ENCODE measurements at regions not wholly inside any gene's neighbourhood (a gene's known extent, or its start where the extent isn't known, plus 50 kb on each side); places are given as distances from the start of the nearest gene placed in this dataset.

GRCh38 chr5:56356836-56357160 is 123.7 kb upstream of the ANKRD55 start:
- Mint-ChIP-seq H3K27me3 (ENCODE audit: unreplicated experiment) (no peaks in the 10 kb centered on the region), H3K27ac (ENCODE audit: unreplicated experiment) (no peak overlapping the region), H3K4me1 (ENCODE audit: low read depth, unreplicated experiment) (no peaks in the 10 kb centered on the region), H3K36me3 (ENCODE audit: unreplicated experiment) (no peaks in the 10 kb centered on the region), H3K9me3 (ENCODE audit: unreplicated experiment) (no peaks in the 10 kb centered on the region), H3K4me3 (ENCODE audit: unreplicated experiment) (no peak overlapping the region)
- no peak for DNase-seq
- TF ChIP-seq, protein P1, sequence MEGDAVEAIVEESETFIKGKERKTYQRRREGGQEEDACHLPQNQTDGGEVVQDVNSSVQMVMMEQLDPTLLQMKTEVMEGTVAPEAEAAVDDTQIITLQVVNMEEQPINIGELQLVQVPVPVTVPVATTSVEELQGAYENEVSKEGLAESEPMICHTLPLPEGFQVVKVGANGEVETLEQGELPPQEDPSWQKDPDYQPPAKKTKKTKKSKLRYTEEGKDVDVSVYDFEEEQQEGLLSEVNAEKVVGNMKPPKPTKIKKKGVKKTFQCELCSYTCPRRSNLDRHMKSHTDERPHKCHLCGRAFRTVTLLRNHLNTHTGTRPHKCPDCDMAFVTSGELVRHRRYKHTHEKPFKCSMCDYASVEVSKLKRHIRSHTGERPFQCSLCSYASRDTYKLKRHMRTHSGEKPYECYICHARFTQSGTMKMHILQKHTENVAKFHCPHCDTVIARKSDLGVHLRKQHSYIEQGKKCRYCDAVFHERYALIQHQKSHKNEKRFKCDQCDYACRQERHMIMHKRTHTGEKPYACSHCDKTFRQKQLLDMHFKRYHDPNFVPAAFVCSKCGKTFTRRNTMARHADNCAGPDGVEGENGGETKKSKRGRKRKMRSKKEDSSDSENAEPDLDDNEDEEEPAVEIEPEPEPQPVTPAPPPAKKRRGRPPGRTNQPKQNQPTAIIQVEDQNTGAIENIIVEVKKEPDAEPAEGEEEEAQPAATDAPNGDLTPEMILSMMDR (IDR thresholded peaks at IDR 0.05; ENCODE audit: partially characterized antibody, unreplicated experiment): no peak

DNA sequence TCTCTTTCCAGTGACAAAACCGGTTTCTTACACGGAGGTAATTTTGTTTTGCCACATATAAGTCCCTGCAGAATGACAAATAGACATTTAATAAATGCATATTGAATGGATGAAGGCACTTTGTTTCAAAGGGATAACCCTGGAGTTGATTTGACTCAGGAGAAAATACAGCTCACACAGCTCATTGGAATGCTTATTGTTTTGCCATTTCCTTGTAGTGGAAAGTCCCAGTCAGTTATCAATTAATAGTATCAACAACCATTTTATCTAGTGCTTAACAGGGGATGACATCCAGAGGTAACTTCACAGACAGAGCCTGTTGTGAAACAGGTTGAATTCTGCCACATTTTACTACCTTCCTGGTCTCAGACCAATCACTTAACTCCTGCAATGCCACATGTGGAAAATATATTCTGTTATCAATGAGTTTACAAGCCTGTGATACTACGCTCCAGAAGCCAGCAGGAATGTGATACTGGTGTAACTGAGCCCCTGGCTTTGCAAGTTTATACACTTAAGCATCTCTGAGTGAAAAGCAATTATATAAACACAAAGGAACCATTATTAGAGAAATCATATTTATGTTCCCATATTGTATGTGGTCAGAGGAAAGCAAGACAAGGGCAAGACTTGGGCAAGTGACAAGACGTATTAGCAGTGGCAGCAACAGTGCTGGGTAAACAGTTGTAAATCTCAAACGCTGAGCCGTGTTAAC is 123.1 kb upstream of the ANKRD55 start:
- Mint-ChIP-seq H3K27me3 (ENCODE audit: unreplicated experiment) (no peaks in the 10 kb centered on the region), H3K4me1 (ENCODE audit: low read depth, unreplicated experiment) (no peaks in the 10 kb centered on the region), H3K9me3 (ENCODE audit: unreplicated experiment) (no peaks in the 10 kb centered on the region), H3K4me3 (ENCODE audit: unreplicated experiment) (no peak overlapping the region), H3K36me3 (ENCODE audit: unreplicated experiment) (no peaks in the 10 kb centered on the region), H3K27ac (ENCODE audit: unreplicated experiment) (no peak overlapping the region)
- no peak for DNase-seq
- TF ChIP-seq, protein P1 (IDR thresholded peaks at IDR 0.05; ENCODE audit: partially characterized antibody, unreplicated experiment): no peak

DNA sequence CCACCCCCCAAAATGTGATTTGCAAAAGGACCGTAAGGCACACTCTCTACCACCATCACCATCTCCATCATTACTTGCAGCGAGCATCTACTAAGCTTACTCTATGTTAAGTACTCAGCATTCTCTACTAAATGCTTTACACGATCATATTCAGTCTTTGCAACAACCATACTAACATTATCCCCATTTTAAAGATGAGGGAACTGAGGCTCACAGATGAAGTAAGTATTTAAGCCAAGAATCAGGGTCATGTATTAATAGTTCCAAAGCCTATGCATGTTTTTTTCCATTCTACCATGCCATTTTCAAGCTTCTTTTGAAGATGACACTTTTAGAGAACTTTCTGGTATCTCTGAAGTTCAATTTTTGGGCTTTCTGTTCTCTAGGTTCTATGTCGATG is 121.7 kb upstream of the ANKRD55 start:
- H3K9me3 Mint-ChIP-seq (ENCODE audit: unreplicated experiment): no peaks in the 10 kb centered on the region
- DNase-seq: no peak
- no peak overlapping the region for H3K4me3 Mint-ChIP-seq (ENCODE audit: unreplicated experiment)
- peaks cover 2% of the 10 kb centered on the region for H3K4me1 Mint-ChIP-seq (ENCODE audit: low read depth, unreplicated experiment)
- no peaks in the 10 kb centered on the region for H3K36me3 Mint-ChIP-seq (ENCODE audit: unreplicated experiment)
- H3K27ac Mint-ChIP-seq (ENCODE audit: unreplicated experiment): no peak overlapping the region
- H3K27me3 Mint-ChIP-seq (ENCODE audit: unreplicated experiment): peaks cover 2% of the 10 kb centered on the region
- TF ChIP-seq, protein P1 (IDR thresholded peaks at IDR 0.05; ENCODE audit: partially characterized antibody, unreplicated experiment): no peak

DNA sequence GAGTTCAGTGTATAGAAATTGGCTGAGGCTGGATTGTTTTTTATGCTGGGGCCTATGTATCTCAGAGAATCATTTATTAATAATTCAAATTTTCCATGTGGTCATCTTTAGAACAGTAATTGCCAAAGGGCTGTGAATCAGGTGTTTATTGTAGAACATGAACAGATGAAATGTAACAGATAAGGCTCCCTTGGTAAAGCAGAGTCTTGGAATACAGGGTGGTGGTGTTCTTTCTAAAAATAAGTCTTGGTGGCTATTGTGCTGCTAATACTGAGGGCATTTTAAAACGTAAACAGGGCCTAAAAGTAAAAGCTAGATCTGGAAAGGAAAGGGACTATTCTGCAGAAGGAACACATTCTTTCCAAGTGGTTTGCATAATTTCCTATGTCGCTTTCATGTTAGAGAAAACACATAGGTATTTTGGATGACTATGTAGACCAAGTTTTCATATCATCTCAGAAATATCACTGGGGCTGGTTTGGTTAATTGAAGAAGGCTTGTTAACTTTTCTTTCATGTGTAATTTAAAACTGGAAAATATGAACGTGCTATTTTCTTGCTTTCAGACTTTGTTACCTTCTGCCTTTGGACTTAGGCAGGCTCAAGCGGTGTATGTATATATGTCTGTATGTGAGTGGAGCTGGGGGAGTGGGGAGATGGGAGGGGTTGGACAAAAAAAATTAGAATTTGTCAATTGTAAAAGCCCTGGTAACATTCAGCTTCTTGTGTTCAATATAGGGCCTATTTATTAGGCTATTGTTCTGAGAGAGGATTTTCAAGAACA is 119.9 kb upstream of the ANKRD55 start:
- H3K27me3 Mint-ChIP-seq (ENCODE audit: unreplicated experiment): peaks cover 2% of the 10 kb centered on the region
- H3K36me3 Mint-ChIP-seq (ENCODE audit: unreplicated experiment): no peaks in the 10 kb centered on the region
- peaks cover 2% of the 10 kb centered on the region for H3K4me1 Mint-ChIP-seq (ENCODE audit: low read depth, unreplicated experiment)
- H3K9me3 Mint-ChIP-seq (ENCODE audit: unreplicated experiment): no peaks in the 10 kb centered on the region
- no peak overlapping the region for H3K27ac Mint-ChIP-seq (ENCODE audit: unreplicated experiment)
- TF ChIP-seq, protein P1 (IDR thresholded peaks at IDR 0.05; ENCODE audit: partially characterized antibody, unreplicated experiment): no peak
- no peak overlapping the region for H3K4me3 Mint-ChIP-seq (ENCODE audit: unreplicated experiment)
- DNase-seq: no peak

GRCh38 chr5:56350597-56351170 is 117.6 kb upstream of the ANKRD55 start:
- no peaks in the 10 kb centered on the region for H3K9me3 Mint-ChIP-seq (ENCODE audit: unreplicated experiment)
- no peaks in the 10 kb centered on the region for H3K36me3 Mint-ChIP-seq (ENCODE audit: unreplicated experiment)
- peaks cover 2% of the 10 kb centered on the region for H3K4me1 Mint-ChIP-seq (ENCODE audit: low read depth, unreplicated experiment)
- peak; percentile 18 for DNase-seq
- peak overlapping the region; percentile 24 for H3K27ac Mint-ChIP-seq (ENCODE audit: unreplicated experiment)
- no peak overlapping the region for H3K4me3 Mint-ChIP-seq (ENCODE audit: unreplicated experiment)
- peaks cover 2% of the 10 kb centered on the region for H3K27me3 Mint-ChIP-seq (ENCODE audit: unreplicated experiment)
- TF ChIP-seq, protein P1 (IDR thresholded peaks at IDR 0.05; ENCODE audit: partially characterized antibody, unreplicated experiment): no peak

All from glutamatergic neuron (in vitro differentiated cells).